ENCODE measurements at regions not wholly inside any gene's neighbourhood (a gene's known extent, or its start where the extent isn't known, plus 50 kb on each side); places are given as distances from the start of the nearest gene placed in this dataset.

DNA sequence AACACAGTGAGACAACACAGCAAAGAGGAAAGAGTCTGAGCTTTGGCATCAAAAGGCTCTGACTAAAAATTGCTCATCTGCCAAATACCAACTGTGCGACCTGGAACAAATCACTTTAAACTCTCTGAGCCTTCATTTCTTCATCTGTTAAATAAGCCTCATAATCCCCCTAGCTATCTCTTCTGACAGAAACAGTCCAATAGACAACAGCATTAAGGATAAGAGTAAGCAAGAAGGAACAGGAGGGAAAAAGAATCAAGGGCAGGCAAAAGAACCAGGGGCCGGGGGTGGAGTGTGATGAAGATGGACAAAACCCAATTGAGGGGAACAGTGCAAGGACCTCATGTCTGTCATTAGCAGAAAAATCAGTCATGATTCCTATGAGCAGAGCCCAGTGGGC, 79.4 kb upstream of the SETMAR start:
- H3K18ac ChIP-seq (ENCODE audit: low read depth, low read length) = no peak overlapping the region
- H3K14ac ChIP-seq (replicated peaks; ENCODE audit: low read depth, low read length) = no peak overlapping the region
- H2BK20ac ChIP-seq (ENCODE audit: low read depth, low read length) = no peak overlapping the region
- no peak overlapping the region for H3K4me3 ChIP-seq (ENCODE audit: insufficient read depth, low read depth, low read length)
- H2BK120ac ChIP-seq (ENCODE audit: low read depth, low read length) = no peak overlapping the region
- no peak overlapping the region for H3K56ac ChIP-seq (ENCODE audit: extremely low read depth, insufficient read depth, low read length)
- H3K4ac ChIP-seq (ENCODE audit: low read depth, low read length) = no peak overlapping the region
- H3K23ac ChIP-seq (ENCODE audit: low read depth, low read length) = no peak overlapping the region
- H3K79me1 ChIP-seq (ENCODE audit: low read depth in 1 of 2, low read length in 2 of 2) = no peaks in the 10 kb centered on the region
- no peak overlapping the region for H2AK5ac ChIP-seq (ENCODE audit: low read depth, low read length)
- TF ChIP-seq BHLHE40 (IDR thresholded peaks at IDR 0.05; ENCODE audit: low read depth, low read length) = no peak
- TF ChIP-seq, protein P1, sequence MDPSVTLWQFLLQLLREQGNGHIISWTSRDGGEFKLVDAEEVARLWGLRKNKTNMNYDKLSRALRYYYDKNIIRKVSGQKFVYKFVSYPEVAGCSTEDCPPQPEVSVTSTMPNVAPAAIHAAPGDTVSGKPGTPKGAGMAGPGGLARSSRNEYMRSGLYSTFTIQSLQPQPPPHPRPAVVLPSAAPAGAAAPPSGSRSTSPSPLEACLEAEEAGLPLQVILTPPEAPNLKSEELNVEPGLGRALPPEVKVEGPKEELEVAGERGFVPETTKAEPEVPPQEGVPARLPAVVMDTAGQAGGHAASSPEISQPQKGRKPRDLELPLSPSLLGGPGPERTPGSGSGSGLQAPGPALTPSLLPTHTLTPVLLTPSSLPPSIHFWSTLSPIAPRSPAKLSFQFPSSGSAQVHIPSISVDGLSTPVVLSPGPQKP (IDR thresholded peaks at IDR 0.05; ENCODE audit: borderline replicate concordance, low read depth, low read length) = no peak
- no peak for TF ChIP-seq RFX5 (IDR thresholded peaks at IDR 0.05; ENCODE audit: low read depth, low read length)
- TF ChIP-seq RCOR1 (IDR thresholded peaks at IDR 0.05; ENCODE audit: insufficient replicate concordance, low read length) = no peak
- no peak for TF ChIP-seq RAD21 (IDR thresholded peaks at IDR 0.05; ENCODE audit: low read length)
- no peak for TF ChIP-seq SMC3 (IDR thresholded peaks at IDR 0.05; ENCODE audit: low read depth, low read length)
- no peak for TF ChIP-seq USF2 (IDR thresholded peaks at IDR 0.05; ENCODE audit: low read depth, low read length)
- TF ChIP-seq NFE2L2 (IDR thresholded peaks at IDR 0.05; ENCODE audit: low read depth, low read length) = no peak
- TF ChIP-seq CHD1 (IDR thresholded peaks at IDR 0.05; ENCODE audit: low read depth, low read length) = no peak
- TF ChIP-seq MAZ (IDR thresholded peaks at IDR 0.05; ENCODE audit: borderline replicate concordance, low read depth, low read length) = no peak
- TF ChIP-seq CTCF (conservative IDR thresholded peaks at IDR 0.05; ENCODE audit: low read depth, low read length) = no peak
- no peak for TF ChIP-seq CEBPB (IDR thresholded peaks at IDR 0.05; ENCODE audit: low read depth, low read length)
- TF ChIP-seq MXI1 (IDR thresholded peaks at IDR 0.05; ENCODE audit: borderline replicate concordance, low read depth, low read length) = no peak
- TF ChIP-seq MAFK (IDR thresholded peaks at IDR 0.05; ENCODE audit: low read depth, low read length) = no peak
- TF ChIP-seq POLR2A (IDR thresholded peaks at IDR 0.05; ENCODE audit: low read depth, low read length) = no peak
- TF ChIP-seq FOS (IDR thresholded peaks at IDR 0.05; ENCODE audit: low read depth, low read length) = no peak
- dilution Hi-C loops (cut with HindIII; ENCODE audit: low sequenced_read_pairs, unreplicated experiment) = no loop called here
- no peaks in the 10 kb centered on the region for H4K20me1 ChIP-seq (ENCODE audit: insufficient read depth, low read length)
- intact Hi-C loops (cut with micrococcal nuclease) = no loop called here
- no TSS peak for BruUV-seq (replicated peaks)
- no peak overlapping the region for H4K8ac ChIP-seq (ENCODE audit: low read depth in 2 of 2, low read length in 2 of 2)
- no peak for ATAC-seq (ENCODE audit: low read depth)
- no peak overlapping the region for H2BK5ac ChIP-seq (ENCODE audit: low read depth, low read length, poor library complexity, severe bottlenecking)
- no peaks in the 10 kb centered on the region for H3K9me1 ChIP-seq (ENCODE audit: insufficient read depth, low read length)
- no peaks in the 10 kb centered on the region for H3K4me1 ChIP-seq (ENCODE audit: control insufficient read depth, insufficient read depth, low read length)
- H3K27ac ChIP-seq (ENCODE audit: insufficient read depth, low read length) = no peak overlapping the region
- no peak for DNase-seq
- POLR2A ChIA-PET (ENCODE audit: unreplicated experiment) = no interaction called here
- H3K4me2 ChIP-seq (ENCODE audit: low read depth, low read length) = no peak overlapping the region
- CTCF ChIA-PET = no interaction called here
- no peaks in the 10 kb centered on the region for H3K36me3 ChIP-seq (ENCODE audit: control insufficient read depth, insufficient read depth, low read length)
- peaks cover 18% of the 10 kb centered on the region for H3K9me3 ChIP-seq (ENCODE audit: control insufficient read depth, insufficient read depth, low read length)
- no peak overlapping the region for H4K91ac ChIP-seq (ENCODE audit: insufficient read depth, low read depth, low read length)
- in situ Hi-C loops (cut with MboI; ENCODE audit: low sequenced_read_pairs) = no loop called here
- no peaks in the 10 kb centered on the region for H3K27me3 ChIP-seq (ENCODE audit: control insufficient read depth, insufficient read depth, low read length)
- 80% methylated on average over 1 of the region's 2 CpGs; no CpG with 5 or more reads in 1 of the 2 experiments for WGBS, 2 experiments (ENCODE audit: extremely low coverage in 2 of 2, insufficient read length in 1 of 2)
- H2AFZ ChIP-seq (replicated peaks; ENCODE audit: low read length, poor library complexity) = no peak overlapping the region
- no peak overlapping the region for H4K5ac ChIP-seq (ENCODE audit: low read depth, low read length)
- no peak overlapping the region for H2BK15ac ChIP-seq (ENCODE audit: low read depth, low read length)
- no peak overlapping the region for H2AK9ac ChIP-seq (replicated peaks; ENCODE audit: low read depth, low read length, poor library complexity)
- H3K9ac ChIP-seq (ENCODE audit: low read depth, low read length) = no peak overlapping the region

Data from IMR-90 (cell line).